ENCODE measurements at regions not wholly inside any gene's neighbourhood (a gene's known extent, or its start where the extent isn't known, plus 50 kb on each side); places are given as distances from the start of the nearest gene placed in this dataset.

DNA sequence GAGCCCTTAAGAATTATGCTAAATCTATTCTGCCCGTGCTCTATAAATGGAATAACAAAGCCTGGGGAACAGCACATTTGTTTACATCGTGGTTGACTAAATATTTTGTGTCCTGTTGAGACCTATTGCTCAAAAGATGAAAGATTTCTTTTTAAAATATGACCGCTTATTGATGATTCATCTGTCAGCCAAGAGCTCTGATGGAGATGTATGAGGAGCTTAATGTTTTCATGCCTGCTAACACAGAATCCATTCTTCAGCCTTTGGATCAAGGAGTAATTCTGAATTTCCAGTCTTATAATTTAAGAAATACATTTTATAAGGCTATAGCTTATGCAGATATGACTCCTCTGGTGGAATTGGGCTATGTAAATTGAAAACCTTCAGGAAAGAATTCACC lies 271.3 kb upstream of the FAT4 start:
- no peaks in the 10 kb centered on the region for H3K36me3 ChIP-seq (ENCODE audit: insufficient read depth, low read length, poor library complexity, severe bottlenecking)
- H3K27ac ChIP-seq (ENCODE audit: low read depth, low read length, poor library complexity, severe bottlenecking): no peak overlapping the region
- H3K4me1 ChIP-seq (ENCODE audit: insufficient read depth, low read length, poor library complexity, severe bottlenecking): no peaks in the 10 kb centered on the region
- no TSS peak for BruUV-seq (replicated peaks)
- no peaks in the 10 kb centered on the region for H3K27me3 ChIP-seq (replicated peaks; ENCODE audit: insufficient read depth, low read depth, low read length, poor library complexity)
- DNase-seq (ENCODE audit: low spot score): no peak
- intact Hi-C loops (cut with micrococcal nuclease; ENCODE audit: unreplicated experiment): no loop called here
- POLR2A ChIA-PET (ENCODE audit: low non-redundant PET): no interaction called here
- H3K4me3 ChIP-seq (ENCODE audit: low read depth, low read length, poor library complexity, severe bottlenecking): no peak overlapping the region
- H3K9me3 ChIP-seq (ENCODE audit: low read depth, low read length, poor library complexity, severe bottlenecking): no peaks in the 10 kb centered on the region
- CTCF ChIA-PET: no interaction called here
- TF ChIP-seq CTCF (conservative IDR thresholded peaks at IDR 0.05; ENCODE audit: low read depth, low read length) (no peak), EZH2 (IDR thresholded peaks at IDR 0.05; ENCODE audit: borderline replicate concordance, low read depth, low read length, poor library complexity, severe bottlenecking) (no peak)

DNA sequence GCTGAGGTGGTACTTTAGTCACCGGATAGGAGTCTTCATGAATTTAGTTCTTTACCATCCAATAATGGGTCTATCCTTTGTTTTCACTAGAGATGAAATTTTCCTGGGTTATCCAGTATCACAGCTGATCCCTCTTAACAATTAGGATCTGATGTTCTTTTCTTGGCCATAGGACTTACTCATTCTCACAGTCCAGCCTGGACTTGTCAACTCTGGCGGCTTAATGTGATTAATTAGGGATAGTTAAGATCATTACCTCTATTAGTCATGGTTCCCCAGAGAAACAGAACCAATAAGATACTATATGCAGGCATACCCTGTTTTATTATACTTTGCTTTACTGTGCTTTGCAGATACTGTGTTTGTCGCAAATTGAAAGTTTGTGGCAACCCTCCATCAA lies 272.7 kb upstream of the FAT4 start:
- ChIA-PET POLR2A (ENCODE audit: low non-redundant PET) (no interaction called here), CTCF (no interaction called here)
- H3K27me3 ChIP-seq (replicated peaks; ENCODE audit: insufficient read depth, low read depth, low read length, poor library complexity): no peaks in the 10 kb centered on the region
- TF ChIP-seq CTCF (conservative IDR thresholded peaks at IDR 0.05; ENCODE audit: low read depth, low read length) (no peak), EZH2 (IDR thresholded peaks at IDR 0.05; ENCODE audit: borderline replicate concordance, low read depth, low read length, poor library complexity, severe bottlenecking) (no peak)
- no peaks in the 10 kb centered on the region for H3K36me3 ChIP-seq (ENCODE audit: insufficient read depth, low read length, poor library complexity, severe bottlenecking)
- no peaks in the 10 kb centered on the region for H3K9me3 ChIP-seq (ENCODE audit: low read depth, low read length, poor library complexity, severe bottlenecking)
- no peak for DNase-seq (ENCODE audit: low spot score)
- no peaks in the 10 kb centered on the region for H3K4me1 ChIP-seq (ENCODE audit: insufficient read depth, low read length, poor library complexity, severe bottlenecking)
- BruUV-seq (replicated peaks): no TSS peak
- H3K4me3 ChIP-seq (ENCODE audit: low read depth, low read length, poor library complexity, severe bottlenecking): no peak overlapping the region
- intact Hi-C loops (cut with micrococcal nuclease; ENCODE audit: unreplicated experiment): no loop called here
- H3K27ac ChIP-seq (ENCODE audit: low read depth, low read length, poor library complexity, severe bottlenecking): no peak overlapping the region

DNA sequence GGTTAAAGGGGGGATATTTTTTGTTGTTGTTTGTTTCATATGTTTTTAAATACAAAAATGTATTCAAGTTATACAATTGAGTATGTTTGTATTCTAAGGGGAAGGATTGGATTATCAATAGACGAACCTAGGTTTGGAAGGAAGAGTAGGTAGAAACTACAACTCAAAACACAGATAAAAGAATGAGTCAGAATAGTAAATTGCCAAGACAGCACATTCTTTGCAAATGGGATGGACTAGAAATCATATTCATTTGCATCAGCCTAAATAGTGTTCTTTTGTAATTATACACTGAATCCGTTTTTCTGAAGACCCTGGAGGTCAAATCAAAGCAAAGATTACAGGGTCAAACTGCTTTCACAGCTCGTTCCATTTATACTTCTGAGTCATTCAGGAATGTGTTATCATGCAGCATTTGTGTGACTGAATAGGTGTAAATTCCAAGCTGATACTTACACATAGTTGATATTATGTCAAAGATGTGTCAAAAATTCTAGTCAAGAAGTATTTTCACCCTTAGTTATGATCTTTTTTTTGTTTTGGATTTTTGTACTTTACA lies 273.3 kb upstream of the FAT4 start:
- POLR2A ChIA-PET (ENCODE audit: low non-redundant PET): no interaction called here
- BruUV-seq (replicated peaks): no TSS peak
- Histone ChIP-seq H3K4me1 (ENCODE audit: insufficient read depth, low read length, poor library complexity, severe bottlenecking) (no peaks in the 10 kb centered on the region), H3K4me3 (ENCODE audit: low read depth, low read length, poor library complexity, severe bottlenecking) (no peak overlapping the region), H3K27ac (ENCODE audit: low read depth, low read length, poor library complexity, severe bottlenecking) (no peak overlapping the region), H3K27me3 (replicated peaks; ENCODE audit: insufficient read depth, low read depth, low read length, poor library complexity) (no peaks in the 10 kb centered on the region), H3K36me3 (ENCODE audit: insufficient read depth, low read length, poor library complexity, severe bottlenecking) (no peaks in the 10 kb centered on the region), H3K9me3 (ENCODE audit: low read depth, low read length, poor library complexity, severe bottlenecking) (no peaks in the 10 kb centered on the region)
- intact Hi-C loops (cut with micrococcal nuclease; ENCODE audit: unreplicated experiment): no loop called here
- TF ChIP-seq CTCF (conservative IDR thresholded peaks at IDR 0.05; ENCODE audit: low read depth, low read length) (no peak), EZH2 (IDR thresholded peaks at IDR 0.05; ENCODE audit: borderline replicate concordance, low read depth, low read length, poor library complexity, severe bottlenecking) (no peak)
- DNase-seq (ENCODE audit: low spot score): peak; percentile 12
- CTCF ChIA-PET: no interaction called here

Measured in A673 (cell line).